Skeletal muscle tissue (tissue), 3 donors: ENCODE measurements at regions not wholly inside any gene's neighbourhood (a gene's known extent, or its start where the extent isn't known, plus 50 kb on each side); places are given as distances from the start of the nearest gene placed in this dataset.

Experiments used
- H3K27ac ChIP-seq: one replicate; pipeline ENCODE4 v1.7.0; 2013; ENCODE audit warnings: mild to moderate bottlenecking, low read depth, low read length, inconsistent platforms
- H3K27me3 ChIP-seq, 3 donors: one replicate each; pipeline ENCODE4 v1.7.0; 2013; ENCODE audit warnings: low read length in 3 of 3; ENCODE audit not compliant: control insufficient read depth in 3 of 3, insufficient read depth in 3 of 3
- H3K36me3 ChIP-seq, 3 donors: one replicate each; pipeline ENCODE4 v1.7.0; 2013; ENCODE audit warnings: low read length in 3 of 3; ENCODE audit not compliant: control insufficient read depth in 3 of 3, insufficient read depth in 3 of 3
- H3K4me1 ChIP-seq, 3 donors: one replicate each; pipeline ENCODE4 v1.7.0; 2013; ENCODE audit warnings: low read length in 3 of 3, mild to moderate bottlenecking in 3 of 3; ENCODE audit not compliant: control insufficient read depth in 3 of 3, insufficient read depth in 3 of 3
- H3K4me3 ChIP-seq, 3 donors: one replicate each; pipeline ENCODE4 v1.7.0; 2013; ENCODE audit warnings: low read length in 3 of 3
- H3K9ac ChIP-seq, 3 donors: one replicate each; pipeline ENCODE4 v1.7.0; 2013; ENCODE audit warnings: low read length in 3 of 3, mild to moderate bottlenecking in 3 of 3, moderate library complexity in 2 of 3, low read depth in 1 of 3
- H3K9me3 ChIP-seq, 3 donors: one replicate each; pipeline ENCODE4 v1.7.0; 2013; ENCODE audit warnings: low read length in 3 of 3; ENCODE audit not compliant: control insufficient read depth in 3 of 3
- donor health status: Osteomylitis.

DNA sequence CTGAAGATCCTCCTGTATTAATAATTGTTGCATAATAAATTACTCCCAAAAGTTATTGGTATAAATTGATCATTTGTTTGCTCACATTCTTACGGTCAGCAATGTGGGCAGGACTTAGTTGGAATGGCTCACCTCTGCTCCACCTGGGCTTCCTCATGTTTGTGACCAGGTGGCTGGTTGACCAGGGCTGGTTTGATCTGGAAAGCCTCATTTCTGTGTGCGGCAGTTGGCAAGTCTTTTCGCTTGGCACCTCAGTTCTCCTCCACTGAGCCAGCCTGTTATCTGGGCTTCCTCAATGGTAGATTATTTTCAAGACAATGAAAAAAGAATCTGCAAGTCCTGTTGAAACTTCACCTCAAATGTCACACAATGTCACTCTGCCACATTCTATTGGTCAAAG is 301.1 kb downstream of the TBL1XR1 start:
- H3K27ac ChIP-seq, result no peak overlapping the region
- no peaks in the 10 kb centered on the region for H3K4me1 ChIP-seq
- no peaks in the 10 kb centered on the region for H3K27me3 ChIP-seq
- no peaks in the 10 kb centered on the region for H3K9me3 ChIP-seq
- no peak overlapping the region for H3K4me3 ChIP-seq
- no peaks in the 10 kb centered on the region for H3K36me3 ChIP-seq
- H3K9ac ChIP-seq, result no peak overlapping the region

DNA sequence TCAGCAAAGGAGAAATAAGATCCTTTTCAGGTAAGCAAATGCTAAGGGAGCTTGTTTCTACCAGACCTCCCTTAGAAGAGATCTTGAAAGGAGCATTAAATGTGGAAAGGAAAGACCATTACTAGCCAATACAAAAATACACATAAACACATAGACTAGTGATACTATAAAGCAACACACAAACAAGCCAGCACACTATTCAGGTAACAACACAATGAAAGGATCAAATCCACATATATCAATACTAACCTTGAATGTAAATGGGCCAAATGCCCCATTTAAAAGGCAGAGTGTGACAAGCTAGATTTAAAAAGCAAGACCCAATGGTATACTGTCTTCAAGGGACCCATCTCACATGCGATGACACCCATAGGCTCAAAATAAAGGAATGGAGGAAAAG is 317.6 kb downstream of the TBL1XR1 start:
- Histone ChIP-seq H3K4me3 (no peak overlapping the region), H3K9me3 (peaks cover 0 to 5% (median 3%) of the 10 kb centered on the region in 3 donors), H3K27ac (no peak overlapping the region), H3K27me3 (no peaks in the 10 kb centered on the region), H3K36me3 (no peaks in the 10 kb centered on the region), H3K4me1 (no peaks in the 10 kb centered on the region), H3K9ac (no peak overlapping the region)

DNA sequence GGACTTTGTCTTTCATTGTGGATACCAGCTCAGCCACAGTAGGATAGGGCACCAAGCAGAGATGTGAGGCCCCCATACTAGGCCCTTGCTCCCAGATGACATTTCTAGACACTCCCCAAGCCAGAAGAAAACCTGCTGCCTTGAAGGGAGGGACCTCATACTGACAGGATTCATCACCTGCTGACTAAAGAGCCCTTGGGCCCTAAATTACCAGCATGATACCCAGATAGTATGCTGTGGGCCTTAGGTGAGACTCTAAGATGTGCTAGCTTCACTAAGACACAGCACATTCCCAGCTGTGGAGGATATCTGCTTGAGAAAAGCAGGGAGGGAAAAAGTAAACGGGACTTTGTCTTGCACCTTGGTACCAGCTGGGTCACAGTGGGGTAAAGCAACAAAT is 324.0 kb downstream of the TBL1XR1 start:
- no peaks in the 10 kb centered on the region for H3K4me1 ChIP-seq
- no peak overlapping the region for H3K27ac ChIP-seq
- no peak overlapping the region for H3K9ac ChIP-seq
- no peak overlapping the region for H3K4me3 ChIP-seq
- H3K9me3 ChIP-seq, result no peaks in the 10 kb centered on the region
- no peaks in the 10 kb centered on the region for H3K36me3 ChIP-seq
- H3K27me3 ChIP-seq, result no peaks in the 10 kb centered on the region

GRCh38 chr3:176872771-176873209 is 324.5 kb downstream of the TBL1XR1 start:
- Histone ChIP-seq H3K36me3 (no peaks in the 10 kb centered on the region), H3K27me3 (no peaks in the 10 kb centered on the region), H3K9me3 (no peaks in the 10 kb centered on the region), H3K27ac (no peak overlapping the region), H3K9ac (no peak overlapping the region), H3K4me1 (no peaks in the 10 kb centered on the region), H3K4me3 (no peak overlapping the region)

DNA sequence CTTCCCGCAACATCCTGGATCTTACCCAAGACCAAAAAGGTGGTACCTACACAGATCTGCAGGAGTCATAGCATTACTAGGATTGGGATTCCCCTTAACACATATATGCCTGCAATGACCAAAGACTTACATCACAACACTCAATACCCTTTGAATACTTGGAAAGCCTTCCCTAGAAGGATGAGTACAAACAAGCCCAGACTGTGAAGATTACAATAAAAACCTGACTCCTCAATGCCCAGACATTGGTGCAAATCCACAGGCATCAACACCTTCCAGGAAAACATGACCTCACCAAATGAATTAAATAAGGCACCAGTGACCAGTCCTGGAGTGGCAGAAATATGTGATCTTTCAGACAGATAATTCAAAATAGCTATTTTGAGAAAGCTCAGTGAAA is 326.8 kb downstream of the TBL1XR1 start:
- Histone ChIP-seq H3K27me3 (no peaks in the 10 kb centered on the region), H3K36me3 (no peaks in the 10 kb centered on the region), H3K4me1 (no peaks in the 10 kb centered on the region), H3K27ac (no peak overlapping the region), H3K4me3 (no peak overlapping the region), H3K9ac (no peak overlapping the region), H3K9me3 (no peaks in the 10 kb centered on the region)

DNA sequence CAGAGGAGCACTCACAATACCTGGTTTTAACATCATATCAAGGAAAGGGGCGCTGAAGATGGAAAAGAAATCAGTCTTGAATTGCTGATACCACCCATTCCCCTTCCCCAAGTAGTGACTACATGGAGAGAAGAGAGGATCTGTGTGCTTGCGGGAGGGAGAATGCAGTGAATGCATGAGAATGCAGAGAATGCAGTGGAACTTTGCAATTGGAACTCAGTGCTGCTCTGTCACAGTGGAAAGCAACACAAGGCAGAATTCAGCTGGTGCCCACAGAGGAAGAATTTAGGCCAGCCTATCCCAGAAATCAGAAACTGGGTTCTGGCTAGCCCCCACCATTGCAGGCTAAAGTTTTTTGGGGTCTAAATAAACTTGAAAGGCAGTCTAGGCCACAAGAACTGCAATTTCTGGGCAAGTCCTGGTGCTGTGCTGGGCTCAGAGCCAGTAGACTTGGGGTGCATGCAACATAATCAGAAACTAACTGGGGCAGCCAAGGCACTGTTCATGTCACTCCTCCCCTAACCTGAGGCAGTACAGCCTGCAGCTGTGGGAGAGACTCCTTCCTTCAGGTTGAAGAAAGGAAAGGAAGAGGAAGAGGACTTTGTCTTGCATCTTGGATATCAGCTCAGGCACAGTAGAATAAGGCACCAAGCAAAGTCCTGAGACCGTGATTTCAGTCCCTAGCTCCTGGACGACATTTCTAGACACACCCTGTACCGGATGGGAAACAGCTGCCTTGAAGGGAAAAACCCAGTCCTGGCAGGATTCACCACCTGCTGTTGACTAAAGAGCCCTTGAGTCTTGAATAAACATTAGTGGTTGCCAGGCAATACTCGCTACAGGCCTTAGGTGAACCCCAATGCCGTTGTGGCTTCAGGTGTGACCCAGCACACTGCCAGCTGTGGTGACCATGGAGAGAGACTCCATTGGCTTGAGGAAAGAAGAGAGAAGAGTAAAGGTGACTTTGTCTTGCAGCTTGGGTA is 329.3 kb downstream of the TBL1XR1 start:
- no peak overlapping the region for H3K9ac ChIP-seq
- no peak overlapping the region for H3K4me3 ChIP-seq
- H3K27ac ChIP-seq, result no peak overlapping the region

DNA sequence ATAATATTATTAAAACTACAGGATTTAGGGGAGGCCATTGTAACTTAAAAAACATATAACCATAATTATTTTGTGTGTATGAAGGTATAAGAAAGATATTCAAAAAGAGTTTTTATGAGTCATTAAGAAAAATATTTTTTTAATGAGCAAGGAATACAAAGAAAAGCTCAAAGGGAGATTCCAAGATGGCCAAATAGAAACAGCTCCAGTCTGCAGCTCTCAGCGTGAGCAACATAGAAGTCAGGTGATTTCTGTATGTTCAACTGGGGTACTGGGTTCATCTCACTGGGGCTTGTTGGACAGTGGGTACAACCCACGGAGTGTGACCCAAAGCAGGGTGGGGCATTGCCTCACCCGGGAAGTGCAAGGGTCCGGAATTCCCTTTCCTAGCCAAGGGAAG is 336.1 kb downstream of the TBL1XR1 start:
- Histone ChIP-seq H3K4me1 (no peaks in the 10 kb centered on the region), H3K9me3 (no peaks in the 10 kb centered on the region), H3K9ac (no peak overlapping the region), H3K27ac (no peak overlapping the region), H3K27me3 (no peaks in the 10 kb centered on the region), H3K4me3 (no peak overlapping the region), H3K36me3 (no peaks in the 10 kb centered on the region)

More for the DNA sequence above, 329.3 kb downstream of the TBL1XR1 start:
- H3K4me1 ChIP-seq, result no peaks in the 10 kb centered on the region
- no peaks in the 10 kb centered on the region for H3K9me3 ChIP-seq
- H3K36me3 ChIP-seq, result no peaks in the 10 kb centered on the region
- no peaks in the 10 kb centered on the region for H3K27me3 ChIP-seq

DNA sequence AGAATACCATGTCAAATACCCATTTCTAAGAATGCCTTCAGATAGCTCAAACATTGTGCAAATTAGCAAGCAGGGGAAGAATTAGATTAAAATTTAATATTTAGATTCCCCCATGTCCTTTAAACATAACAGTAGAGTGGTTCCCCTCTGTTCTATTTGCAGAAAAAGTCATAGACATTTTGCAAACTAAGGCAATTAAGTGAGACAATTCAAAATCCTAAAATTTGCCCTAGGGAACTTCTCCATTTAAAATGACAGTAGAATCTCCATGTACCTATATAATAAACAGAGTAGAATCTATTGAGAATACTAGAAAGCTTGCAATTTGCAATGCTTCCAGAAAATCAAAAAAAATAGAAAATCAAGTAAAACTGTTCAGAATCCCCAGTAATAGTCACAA is 340.6 kb downstream of the TBL1XR1 start:
- H3K4me3 ChIP-seq, result no peak overlapping the region
- no peaks in the 10 kb centered on the region for H3K27me3 ChIP-seq
- no peaks in the 10 kb centered on the region for H3K4me1 ChIP-seq
- no peaks in the 10 kb centered on the region for H3K36me3 ChIP-seq
- no peak overlapping the region for H3K9ac ChIP-seq
- H3K9me3 ChIP-seq, result no peaks in the 10 kb centered on the region
- H3K27ac ChIP-seq, result no peak overlapping the region

DNA sequence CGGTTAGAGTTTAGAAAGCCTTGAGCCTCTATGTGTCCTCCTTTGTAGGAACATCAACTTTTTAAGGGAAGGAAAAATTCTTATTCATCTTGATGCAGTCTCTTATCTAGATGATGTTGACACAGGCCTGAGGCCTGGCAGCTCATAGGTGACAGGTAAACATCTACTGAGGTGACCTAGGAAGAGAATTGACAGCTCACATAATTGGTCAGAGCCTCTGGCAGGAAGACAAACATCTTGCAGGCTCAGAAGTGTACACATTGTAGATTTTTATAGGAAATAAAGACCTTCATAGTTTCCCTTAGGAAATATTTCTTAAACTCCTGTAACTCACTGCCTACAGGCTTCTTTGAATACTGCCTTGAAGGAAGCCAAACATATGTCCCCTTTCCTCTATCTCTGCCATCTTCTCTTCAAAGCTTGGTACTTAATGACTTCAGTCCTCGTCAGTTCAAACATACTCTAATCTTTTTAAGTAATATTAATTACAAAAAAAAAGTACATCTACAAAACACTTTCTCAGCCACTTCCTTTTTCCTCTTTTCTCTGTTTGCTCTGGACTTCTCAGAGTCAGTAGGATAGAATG is 341.3 kb downstream of the TBL1XR1 start:
- no peaks in the 10 kb centered on the region for H3K27me3 ChIP-seq
- H3K4me1 ChIP-seq, result no peaks in the 10 kb centered on the region
- no peaks in the 10 kb centered on the region for H3K36me3 ChIP-seq
- no peak overlapping the region for H3K27ac ChIP-seq
- no peak overlapping the region for H3K9ac ChIP-seq
- no peaks in the 10 kb centered on the region for H3K9me3 ChIP-seq
- H3K4me3 ChIP-seq, result no peak overlapping the region

- Histone ChIP-seq H3K27me3 (no peaks in the 10 kb centered on the region), H3K9me3 (no peaks in the 10 kb centered on the region), H3K4me1 (no peaks in the 10 kb centered on the region), H3K4me3 (no peak overlapping the region), H3K36me3 (no peaks in the 10 kb centered on the region), H3K27ac (no peak overlapping the region), H3K9ac (no peak overlapping the region)
Observed at GRCh38 chr3:176855213-176855612, 342.1 kb downstream of the TBL1XR1 start.
